22Rv1 (cell line): ENCODE measurements at regions not wholly inside any gene's neighbourhood (a gene's known extent, or its start where the extent isn't known, plus 50 kb on each side); places are given as distances from the start of the nearest gene placed in this dataset.
A peak's percentile ranks its signal among the peaks of the same experiment; 100 is the strongest.
"Not testable (repeated sequence)": the region's sequence is repeated elsewhere in the genome, so short reads cannot be mapped to it uniquely, and the experiment has no call there.

ENCODE experiments used
- H3K27ac ChIP-seq: fragments of 450-650 bp; 2 replicates; pipeline ENCODE4 v1.5.1; 2017
- ZFX ChIP-seq: fragments of 450-650 bp; IDR thresholded peaks from 2 replicates; pipeline ENCODE4 v1.6.1; 2017; ENCODE audit warnings: antibody characterized with exemption, borderline replicate concordance
- TF ChIP-seq, protein P1 (sequence below): fragments of 450-650 bp; IDR thresholded peaks from 2 replicates; pipeline ENCODE4 v1.5.1; 2017; ENCODE audit warnings: mild to moderate bottlenecking

DNA sequence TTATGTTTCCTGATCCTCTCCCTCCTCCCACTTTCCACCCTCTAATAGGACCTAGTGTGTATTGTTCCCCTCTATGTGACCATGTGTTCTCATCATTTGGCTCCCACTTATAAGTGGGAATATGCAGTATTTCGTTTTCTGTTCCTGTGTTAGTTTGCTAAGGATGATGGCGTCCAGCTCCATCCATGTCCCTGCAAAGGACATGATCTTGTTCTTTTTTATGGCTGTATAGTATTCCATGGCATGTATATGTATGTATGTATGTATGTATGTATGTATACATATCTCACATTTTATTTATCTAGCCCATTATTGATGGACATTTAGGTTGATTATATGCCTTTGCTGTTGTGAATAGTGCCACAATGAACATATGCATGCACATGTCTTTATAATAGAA lies 188.7 kb downstream of the RFPL4B start:
- TF ChIP-seq, protein P1, sequence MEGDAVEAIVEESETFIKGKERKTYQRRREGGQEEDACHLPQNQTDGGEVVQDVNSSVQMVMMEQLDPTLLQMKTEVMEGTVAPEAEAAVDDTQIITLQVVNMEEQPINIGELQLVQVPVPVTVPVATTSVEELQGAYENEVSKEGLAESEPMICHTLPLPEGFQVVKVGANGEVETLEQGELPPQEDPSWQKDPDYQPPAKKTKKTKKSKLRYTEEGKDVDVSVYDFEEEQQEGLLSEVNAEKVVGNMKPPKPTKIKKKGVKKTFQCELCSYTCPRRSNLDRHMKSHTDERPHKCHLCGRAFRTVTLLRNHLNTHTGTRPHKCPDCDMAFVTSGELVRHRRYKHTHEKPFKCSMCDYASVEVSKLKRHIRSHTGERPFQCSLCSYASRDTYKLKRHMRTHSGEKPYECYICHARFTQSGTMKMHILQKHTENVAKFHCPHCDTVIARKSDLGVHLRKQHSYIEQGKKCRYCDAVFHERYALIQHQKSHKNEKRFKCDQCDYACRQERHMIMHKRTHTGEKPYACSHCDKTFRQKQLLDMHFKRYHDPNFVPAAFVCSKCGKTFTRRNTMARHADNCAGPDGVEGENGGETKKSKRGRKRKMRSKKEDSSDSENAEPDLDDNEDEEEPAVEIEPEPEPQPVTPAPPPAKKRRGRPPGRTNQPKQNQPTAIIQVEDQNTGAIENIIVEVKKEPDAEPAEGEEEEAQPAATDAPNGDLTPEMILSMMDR, result no peak
- TF ChIP-seq ZFX, result no peak
- no peak overlapping the region for H3K27ac ChIP-seq

DNA sequence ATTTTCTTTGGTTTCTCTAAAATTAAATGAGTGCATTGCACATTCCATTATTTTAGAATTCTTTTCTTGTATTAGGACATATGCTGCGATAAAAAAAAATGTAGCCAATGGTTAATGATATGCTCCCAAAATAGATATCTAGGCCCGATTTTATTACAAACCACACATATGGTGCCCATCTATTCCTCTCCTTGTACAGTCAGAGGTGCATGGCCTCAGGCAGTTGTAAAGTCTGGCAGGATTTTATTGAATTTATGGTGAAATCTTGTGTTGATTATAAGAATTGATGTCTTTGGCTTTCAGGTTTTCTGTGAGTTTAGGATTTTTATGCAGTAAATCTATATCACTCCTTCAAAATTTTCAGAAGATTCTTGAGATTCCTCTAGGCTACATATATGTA lies 192.2 kb downstream of the RFPL4B start:
- H3K27ac ChIP-seq, result no peak overlapping the region
- no peak for TF ChIP-seq ZFX
- TF ChIP-seq, protein P1, result no peak

- TF ChIP-seq, protein P1, result peak; percentile 55
- not testable (repeated sequence) for H3K27ac ChIP-seq
Measured at GRCh38 chr6:112541847-112542246, 194.7 kb downstream of the RFPL4B start.

DNA sequence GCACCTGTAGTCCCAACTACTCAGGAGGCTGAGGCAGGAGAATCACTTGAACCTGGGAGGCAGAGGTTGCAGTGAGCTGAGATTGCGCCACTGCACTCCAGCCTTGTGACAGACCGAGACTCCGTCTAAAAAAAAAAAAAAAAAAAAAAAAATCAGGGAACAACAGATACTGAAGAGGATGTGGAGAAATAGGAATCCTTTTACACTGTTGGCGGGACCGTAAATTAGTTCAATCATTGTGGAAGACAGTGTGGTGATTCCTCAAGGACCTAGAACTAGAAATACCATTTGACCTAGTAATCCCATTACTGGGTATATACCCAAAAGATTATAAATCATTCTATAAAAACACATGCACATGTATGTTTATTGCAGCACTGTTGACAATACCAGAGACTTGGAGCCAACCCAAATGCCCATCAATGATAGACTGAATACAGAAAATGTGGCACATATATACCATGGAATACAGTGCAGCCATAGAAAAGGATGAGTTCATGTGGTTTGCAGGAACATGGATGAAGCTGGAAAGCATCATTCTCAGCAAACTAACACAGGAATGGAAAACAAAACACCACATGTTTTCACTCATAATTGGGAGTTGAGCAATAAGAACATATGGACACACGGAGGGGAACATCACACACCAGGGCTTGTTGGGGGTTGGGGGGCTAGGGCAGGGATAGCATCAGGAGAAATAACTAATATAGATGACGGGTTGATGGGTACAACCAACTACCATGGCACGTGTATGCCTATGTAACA lies 200.4 kb downstream of the RFPL4B start:
- not testable (repeated sequence) for H3K27ac ChIP-seq

DNA sequence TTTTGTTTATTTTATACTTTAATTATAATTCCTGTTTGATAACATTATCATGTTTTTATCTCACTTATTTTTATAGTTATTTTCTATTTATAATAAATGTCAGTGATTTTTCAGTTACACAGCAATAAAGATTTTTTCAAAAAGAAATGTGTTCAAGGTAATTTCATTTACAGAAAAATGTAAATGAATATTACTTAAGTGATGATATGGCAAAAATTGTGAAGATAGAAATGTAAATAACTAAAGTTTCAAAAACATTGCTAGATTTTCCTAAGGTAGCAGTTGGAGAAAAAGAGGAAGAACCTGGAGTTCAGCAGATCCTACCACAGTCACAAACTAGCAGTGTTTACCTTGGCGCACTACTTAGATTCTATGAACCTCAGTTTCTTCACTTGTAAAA lies 202.6 kb downstream of the RFPL4B start:
- TF ChIP-seq, protein P1, result no peak
- no peak for TF ChIP-seq ZFX
- no peak overlapping the region for H3K27ac ChIP-seq

DNA sequence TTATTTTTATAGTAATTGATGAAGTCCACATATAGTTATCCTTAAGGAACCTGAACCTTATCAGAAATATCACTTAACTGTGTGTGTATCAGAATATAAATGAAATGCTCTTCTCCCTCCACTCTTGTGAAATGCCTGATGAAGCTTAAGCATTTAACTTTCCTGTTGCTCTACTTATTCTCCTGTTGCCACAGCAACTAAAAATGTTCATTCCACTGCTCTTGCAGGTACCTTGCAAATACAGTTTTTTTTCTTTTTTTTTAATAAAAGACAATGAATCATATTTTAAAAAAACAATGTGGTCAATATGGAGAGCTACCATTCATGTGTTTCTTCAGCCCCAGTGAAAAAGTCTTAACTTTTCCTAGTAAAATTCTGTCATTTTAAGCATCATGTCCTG lies 210.3 kb downstream of the RFPL4B start:
- TF ChIP-seq, protein P1, result no peak
- TF ChIP-seq ZFX, result no peak
- H3K27ac ChIP-seq, result no peak overlapping the region

DNA sequence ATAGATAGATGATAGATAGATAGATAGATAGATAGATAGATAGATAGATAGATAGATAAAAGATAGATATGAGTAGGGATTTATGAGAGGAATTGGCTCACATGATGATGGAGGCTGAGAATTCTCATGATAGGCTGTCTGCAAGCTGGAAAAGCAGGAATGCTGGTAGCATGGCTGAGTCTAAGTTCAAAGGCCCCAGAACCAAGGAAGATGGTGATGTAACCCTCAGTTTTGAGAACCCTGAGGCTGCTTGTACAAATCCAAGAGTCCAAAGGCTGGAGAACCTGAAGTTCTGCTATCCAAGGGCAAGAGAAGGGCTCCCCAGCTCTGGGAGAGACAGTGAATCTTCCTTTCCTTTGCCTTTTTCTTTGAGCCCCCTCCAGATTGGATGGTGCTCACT lies 210.8 kb downstream of the RFPL4B start:
- no peak for TF ChIP-seq ZFX
- TF ChIP-seq, protein P1, result no peak

GRCh38 chr6:112560651-112561050 lies 213.5 kb downstream of the RFPL4B start:
- no peak overlapping the region for H3K27ac ChIP-seq
- no peak for TF ChIP-seq ZFX

More for the DNA sequence above, 210.8 kb downstream of the RFPL4B start:
- H3K27ac ChIP-seq, result no peak overlapping the region
